HG02884 (cell line): ENCODE measurements at regions not wholly inside any gene's neighbourhood (a gene's known extent, or its start where the extent isn't known, plus 50 kb on each side); places are given as distances from the start of the nearest gene placed in this dataset.
"Not testable (repeated sequence)": the region's sequence is repeated elsewhere in the genome, so short reads cannot be mapped to it uniquely, and the experiment has no call there.

Experiments
- ATAC-seq: cut with Tn5 transposase; IDR thresholded peaks from one replicate; pipeline ENCODE4 v1.9.1; 2021; ENCODE audit warnings: mild to moderate bottlenecking, moderate library complexity; ENCODE audit not compliant: unreplicated experiment

DNA sequence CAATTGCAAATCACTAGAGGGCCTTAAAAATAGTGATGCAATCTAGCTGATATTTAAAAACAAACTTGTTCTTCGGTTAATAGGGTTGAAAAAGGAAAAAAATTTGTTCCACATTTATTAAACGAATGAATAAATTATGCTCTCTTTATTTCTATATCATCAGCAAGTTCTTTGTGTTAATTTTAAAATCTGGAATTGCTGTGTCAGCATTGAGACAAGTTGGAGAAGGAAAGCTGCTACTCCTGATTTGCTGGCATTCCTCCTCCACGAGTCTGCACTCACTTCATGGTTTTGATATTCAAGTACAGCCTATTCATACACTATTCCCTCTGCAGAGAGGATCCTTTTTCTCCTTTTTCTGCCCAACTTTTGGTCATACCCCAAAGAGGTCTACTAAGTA is 117.6 kb downstream of the MRPL39 start:
- ATAC-seq = no peak

DNA sequence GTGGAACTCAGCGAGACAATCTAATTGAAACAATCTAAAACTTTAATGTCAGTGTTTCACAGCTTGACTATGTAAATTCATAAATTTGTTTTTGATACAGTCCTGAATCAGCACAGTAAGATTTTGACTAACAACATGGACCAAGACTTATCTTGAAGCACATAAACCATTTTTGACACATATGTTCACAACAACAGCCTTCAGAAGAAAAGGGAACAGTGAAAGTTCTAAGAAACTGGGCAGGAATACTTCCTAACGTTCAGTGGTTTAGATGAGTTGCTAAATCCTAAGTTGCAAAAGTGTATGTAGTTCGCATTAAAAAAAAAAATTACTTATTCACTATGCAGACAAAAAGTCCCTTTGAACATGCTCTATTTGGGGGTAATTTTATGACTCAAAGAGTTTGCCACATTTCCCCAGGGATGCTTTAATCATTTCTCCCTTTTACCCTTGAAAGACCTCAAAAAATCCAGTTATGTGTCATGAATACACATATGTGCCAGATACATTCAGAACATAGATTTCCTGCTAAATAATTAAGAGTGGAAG is 120.2 kb downstream of the MRPL39 start:
- ATAC-seq = peak; percentile 72

DNA sequence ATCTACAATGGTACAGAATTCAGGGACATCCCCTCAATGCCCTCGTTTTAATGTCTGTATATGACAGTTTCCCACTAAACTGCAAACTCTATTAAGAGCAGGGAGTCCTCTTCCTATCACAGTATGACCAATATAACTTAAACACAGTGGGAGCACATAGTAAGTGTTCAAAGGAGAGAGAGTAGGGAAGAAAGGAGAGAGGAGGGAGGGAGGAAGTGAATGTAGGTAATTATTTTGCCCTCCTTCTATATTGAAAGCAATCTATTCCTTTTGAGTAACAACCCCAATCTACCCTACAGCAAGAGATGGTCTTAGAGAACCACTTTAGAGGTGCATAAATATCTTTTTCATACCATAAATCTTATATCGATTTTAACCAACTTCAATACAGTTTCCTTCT is 121.4 kb downstream of the MRPL39 start:
- ATAC-seq = no peak

DNA sequence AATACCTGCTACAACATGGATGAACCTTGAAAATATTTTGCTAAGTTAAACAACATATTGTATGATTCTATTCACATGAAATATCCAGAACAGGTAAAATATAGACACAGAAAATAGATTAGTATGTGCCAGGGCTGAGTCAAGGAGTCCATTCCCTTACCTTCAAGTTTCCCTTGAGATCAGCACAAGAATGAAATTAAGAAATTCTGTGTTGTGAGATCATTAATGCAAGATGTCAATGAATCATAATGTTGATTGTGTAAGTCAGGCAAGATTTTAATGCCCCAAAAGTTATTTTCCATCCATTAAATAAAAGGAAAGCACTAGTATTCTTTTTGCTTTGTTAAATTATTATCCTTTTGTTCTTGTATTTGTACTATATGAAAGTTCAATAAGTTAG is 139.4 kb downstream of the MRPL39 start:
- no peak for ATAC-seq

DNA sequence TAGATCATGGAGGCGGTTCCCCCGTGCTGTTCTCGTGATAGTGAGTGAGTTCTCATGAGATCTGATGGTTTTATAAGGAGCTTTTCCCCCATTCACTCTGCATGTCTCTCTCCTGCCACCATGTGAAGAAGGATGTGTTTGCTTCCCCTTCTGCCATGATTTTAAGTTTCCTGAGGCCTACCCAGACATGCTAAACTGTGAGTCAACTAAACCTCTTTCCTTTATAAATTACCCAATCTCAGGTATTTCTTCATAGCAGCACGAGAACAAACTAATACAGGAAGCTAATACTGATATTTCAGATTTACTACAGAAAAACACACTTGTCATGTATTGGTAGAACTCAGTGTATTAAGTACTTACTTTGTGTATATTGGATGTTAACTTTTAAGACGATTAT is 140.2 kb downstream of the MRPL39 start:
- not testable (repeated sequence) for ATAC-seq

DNA sequence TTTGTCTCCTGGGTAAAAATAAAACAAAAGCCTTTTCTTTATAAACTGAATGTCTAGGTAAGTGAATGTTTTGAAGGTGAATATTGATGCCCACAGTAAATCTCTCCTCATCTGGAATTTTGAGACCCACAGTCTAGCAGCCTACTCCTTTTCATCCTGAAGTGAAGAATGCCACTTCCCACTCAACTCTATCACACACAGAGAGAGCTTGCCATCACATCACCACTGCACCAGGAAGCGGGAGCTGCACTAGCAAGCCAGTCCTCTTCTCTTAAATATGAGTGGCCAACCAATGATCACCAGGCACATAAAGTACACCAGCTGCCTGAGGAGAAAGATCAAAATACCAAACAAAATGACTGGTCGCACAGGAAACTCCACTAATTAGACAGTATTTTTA is 140.8 kb downstream of the MRPL39 start:
- ATAC-seq = no peak

DNA sequence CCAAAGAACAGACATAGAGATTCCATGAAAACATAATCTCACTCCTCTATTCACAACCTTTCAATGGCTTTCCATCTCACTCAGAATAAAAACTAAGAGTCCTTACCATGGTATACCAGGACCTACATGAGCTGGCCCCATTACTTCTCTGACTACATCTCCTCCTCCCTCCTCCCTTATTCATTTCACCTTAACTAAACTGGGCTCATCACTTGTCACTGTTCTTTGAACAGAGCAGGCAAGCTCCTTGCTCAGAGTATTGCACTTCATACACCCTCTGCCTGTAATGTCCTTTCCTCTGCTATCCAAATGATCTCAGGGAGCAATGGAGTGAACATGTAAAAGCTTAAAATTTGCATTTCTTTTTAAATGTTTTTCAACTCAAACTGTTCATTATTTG is 142.0 kb downstream of the MRPL39 start:
- ATAC-seq = no peak

DNA sequence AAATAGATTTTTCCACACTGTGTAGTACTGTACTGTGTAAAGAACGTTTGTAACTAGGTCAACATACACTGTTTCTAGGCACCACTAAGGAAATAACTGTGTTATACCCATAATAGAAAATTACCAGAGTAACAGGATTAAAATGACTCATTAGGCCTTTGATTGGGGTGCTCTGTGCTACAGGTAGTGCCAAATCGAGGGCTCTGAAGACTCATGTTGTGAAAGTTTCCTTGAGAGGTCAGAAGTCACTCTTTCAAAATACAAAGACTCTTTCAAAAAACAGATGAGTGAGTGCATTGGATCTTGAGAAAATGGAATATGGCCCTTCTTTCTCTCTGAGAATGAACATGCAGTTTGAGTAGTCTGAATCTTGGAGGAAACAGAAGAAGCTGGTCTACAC is 143.0 kb downstream of the MRPL39 start:
- ATAC-seq = peak; percentile 53

DNA sequence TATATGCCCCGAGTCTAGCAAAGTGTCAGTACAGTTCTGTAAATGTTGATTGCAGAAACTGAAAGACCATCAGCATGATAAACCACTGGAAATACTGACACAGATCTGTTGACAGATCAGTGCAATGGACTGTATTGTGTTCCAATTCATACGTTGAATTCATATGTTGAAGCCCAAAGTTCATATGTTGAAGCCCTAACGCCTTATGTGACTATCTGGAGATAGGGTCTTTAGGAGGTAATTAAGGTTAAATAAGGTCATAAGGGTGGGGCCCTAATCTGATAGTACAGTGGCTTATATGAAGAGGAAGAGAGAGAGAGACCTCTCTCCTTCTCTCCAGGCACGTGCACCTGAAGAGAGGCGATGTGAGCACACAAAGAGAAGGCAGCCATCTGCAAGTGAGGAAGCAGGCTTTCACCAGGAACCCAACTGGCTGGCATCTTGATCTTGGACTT is 144.7 kb downstream of the MRPL39 start:
- peak; percentile 54 for ATAC-seq

DNA sequence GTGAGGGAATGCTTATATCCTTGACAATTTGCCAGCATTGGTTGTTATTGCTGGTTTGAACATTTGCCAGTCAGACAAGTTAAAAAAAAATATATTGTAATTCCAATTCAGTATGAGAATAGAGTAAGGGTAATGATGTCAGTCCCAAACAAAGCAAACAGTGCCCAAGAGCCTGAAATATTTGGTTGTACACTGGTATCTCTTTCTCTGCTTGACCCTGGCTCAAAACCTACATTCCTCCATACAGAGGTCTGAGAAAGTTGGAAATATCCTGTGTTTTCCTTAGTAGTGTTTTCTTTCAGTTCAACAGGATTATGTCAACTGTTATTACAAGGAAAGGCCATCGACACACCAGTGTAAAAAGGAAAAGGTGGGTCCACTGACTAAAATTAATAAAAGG is 145.6 kb downstream of the MRPL39 start:
- no peak for ATAC-seq

DNA sequence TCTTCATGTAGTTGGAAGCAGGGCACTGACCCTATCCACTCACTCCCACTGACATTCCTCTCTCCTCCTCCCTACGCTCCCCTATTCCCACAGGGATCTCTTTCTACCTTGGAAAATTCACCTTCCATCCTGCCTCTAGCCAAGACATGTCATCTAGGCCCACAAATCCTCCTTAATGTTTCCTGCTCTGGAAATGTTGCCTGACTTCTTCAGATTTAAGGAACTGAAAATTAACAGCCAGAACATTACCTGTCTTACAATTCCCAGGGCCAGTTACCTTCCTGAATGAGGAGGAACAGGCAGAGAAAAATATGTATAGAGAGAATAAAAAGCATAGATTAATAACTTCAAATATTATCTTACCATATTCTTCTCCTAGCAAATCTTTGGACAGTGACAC is 147.3 kb downstream of the MRPL39 start:
- ATAC-seq = no peak

DNA sequence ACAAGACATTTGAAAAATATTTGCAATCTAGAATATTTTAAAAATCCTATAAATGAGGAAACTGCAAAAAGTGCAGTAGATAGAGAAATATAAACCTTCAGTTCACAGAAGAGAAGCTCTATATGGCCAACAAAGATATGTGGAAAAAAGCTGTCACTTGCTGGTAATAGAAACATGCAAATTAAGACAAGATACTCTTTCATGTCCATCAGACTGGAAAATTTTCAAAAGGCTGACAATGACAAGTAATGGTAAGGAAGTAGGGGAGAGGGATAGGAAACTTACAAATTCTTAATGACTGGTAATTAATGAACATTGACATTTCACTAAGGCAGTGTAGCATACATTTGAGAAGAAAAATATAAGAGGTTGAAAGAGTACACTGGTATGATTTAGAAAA is 147.9 kb downstream of the MRPL39 start:
- no peak for ATAC-seq

DNA sequence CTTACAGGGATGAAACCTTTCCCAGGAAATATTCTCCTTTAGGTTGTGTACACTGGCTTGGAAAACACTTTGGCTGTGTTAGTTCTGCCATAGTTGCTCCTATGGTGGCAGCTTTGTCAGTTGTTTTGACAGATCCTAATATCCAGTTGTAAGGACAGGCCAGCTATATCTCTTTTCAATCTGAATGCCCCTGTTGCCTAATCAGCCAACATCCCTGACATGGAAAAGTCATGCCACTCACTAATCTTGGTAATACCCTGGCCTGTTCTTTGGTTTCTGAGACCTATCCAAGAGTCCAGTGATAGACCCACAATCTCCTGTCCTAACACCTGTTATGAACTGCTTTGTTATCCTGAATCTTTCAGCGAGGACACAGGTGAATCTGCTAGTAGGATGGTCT is 148.8 kb downstream of the MRPL39 start:
- no peak for ATAC-seq

DNA sequence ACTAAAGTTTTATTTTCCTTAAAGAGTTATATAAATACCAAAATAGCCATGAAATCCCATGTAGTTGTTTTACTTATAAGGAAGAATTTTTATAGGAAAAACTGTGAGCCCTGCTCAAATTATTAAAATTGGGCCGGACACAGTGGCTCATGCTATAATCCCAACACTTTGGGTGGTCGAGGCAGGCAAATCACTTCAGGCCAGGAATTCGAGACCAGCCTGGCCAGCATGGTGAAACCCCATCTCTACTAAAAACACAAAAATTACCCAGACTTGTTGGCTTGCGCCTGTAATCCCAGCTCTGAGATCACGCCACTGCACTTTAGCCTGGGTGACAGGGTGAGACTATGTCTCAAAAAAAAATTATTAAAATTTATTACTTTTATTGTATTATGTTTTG is 149.3 kb downstream of the MRPL39 start:
- ATAC-seq = no peak

DNA sequence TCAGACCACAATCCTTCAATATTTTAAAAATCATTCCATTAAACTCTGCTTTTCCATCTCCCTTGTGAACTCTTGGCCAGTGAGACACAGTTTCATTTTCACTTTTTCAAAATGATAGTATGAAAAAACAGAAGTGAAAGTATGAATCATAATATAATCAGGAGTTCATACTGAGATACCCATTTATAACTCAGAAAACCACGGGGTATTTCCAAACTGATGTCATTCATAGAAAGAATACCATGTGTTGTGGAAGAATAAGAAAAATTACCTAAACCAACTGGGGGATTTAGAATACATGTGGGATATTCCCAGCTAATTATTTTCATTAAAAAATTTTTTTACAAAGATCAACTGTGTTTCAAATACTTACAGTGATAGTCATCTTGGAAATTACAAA is 149.9 kb downstream of the MRPL39 start:
- ATAC-seq = peak; percentile 64

DNA sequence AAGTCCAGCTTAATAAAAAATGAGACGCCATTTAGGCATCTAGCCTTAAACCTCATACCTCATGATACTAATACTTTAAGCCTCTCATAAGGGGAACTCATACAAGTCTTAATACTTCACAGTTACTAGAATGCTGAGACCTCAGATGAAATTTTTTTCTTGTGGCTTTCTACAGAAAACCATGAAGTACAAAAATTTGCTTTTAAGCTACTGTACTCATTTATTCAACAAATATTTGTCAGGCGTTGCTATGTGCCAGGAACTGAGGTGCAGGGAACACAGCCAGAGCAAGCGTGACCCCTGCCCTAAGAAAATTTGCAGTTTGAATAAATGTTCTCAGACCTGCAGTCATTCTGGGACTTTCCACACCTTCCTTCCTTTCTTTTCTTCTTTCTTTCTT is 150.6 kb downstream of the MRPL39 start:
- ATAC-seq = peak; percentile 45

DNA sequence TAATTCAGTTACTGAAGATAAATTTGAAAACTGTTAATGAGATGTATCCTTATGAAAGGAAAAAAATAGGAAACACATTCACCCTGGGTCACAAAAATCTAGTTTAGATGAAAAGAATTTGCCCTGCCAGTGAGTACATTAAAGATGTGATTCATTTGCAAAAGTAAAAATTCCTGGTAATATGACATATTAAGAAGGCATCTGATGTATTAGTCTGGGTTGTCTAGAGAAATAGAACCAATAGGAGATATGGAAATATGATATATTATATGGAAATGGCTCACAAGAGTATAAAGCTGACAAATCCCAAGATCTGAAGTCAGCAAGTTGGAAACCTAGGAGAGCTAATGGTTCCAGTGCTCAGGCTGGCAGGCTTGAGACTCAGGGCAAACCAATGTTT is 153.8 kb downstream of the MRPL39 start:
- ATAC-seq = no peak

DNA sequence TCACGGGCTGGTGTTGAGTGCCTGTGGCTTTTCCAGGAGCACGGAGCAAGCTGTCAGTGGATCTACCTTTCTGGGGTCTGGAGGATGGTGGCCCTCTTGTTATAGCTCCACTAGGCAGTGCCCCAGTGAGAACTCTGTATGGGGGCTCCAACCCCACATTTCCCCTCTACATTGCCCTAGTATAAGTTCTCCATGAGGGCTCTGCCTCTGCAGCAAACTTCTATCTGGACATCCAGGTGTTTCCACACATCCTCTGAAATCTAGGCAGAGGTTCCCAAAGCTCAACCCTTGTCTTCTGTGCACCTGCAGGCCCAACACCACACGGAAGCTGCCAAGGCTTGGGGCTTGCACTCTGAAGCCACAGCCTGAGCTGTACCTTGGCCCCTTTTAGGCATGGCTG is 157.3 kb downstream of the MRPL39 start:
- no peak for ATAC-seq

DNA sequence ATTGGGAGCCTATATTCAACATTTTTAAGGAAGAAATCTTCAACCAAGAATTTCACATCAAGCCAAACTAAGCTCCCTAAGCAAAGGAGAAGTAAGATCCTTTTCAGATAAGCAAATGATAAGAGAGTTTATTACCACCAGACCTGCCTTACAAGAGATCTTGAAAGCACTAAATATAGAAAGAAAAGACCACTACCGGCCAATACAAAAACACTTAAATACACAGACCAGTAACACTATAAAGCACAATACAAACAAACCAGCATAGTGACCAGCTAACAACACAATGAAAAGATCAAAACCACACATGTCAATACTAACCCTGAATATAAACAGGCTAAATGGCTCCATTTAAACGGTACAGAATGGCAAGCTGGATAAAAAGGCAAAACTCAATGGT is 165.4 kb downstream of the MRPL39 start:
- no peak for ATAC-seq

DNA sequence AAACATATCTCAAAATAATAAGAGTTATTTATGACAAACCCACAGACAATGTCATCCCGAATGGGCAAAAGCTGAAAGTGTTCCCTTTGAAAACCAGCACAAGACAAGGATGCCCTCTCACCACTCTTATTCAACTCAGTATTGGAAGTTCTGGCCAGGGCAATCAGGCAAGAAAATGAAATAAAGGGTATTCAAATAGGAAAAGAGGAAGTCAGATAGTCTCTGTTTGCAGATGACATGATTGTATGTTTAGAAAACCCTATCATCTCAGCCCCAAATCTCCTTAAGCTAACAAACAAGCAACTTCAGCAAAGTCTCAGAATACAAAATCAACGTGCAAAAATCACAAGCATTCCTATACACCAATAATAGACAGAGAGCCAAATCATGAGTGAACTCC is 169.8 kb downstream of the MRPL39 start:
- ATAC-seq = not testable (repeated sequence)

DNA sequence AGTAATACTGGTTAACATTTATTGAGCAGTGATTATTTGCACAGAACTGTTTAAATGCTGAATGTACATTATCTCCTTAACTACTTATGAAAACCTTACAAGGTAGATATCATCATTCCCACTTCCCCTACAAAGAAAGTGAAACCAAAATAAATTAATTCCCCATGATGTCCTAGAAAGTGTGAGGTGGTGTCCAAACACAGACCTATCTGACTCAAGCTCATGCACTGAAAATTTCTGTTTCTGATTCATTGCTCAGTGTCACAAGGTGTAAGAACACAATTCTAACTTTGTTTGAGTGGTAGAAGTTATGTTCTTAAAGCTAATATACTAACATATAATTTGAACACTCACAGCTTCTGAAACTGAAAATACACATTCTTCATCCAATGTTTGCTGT is 178.7 kb downstream of the MRPL39 start:
- peak; percentile 63 for ATAC-seq

DNA sequence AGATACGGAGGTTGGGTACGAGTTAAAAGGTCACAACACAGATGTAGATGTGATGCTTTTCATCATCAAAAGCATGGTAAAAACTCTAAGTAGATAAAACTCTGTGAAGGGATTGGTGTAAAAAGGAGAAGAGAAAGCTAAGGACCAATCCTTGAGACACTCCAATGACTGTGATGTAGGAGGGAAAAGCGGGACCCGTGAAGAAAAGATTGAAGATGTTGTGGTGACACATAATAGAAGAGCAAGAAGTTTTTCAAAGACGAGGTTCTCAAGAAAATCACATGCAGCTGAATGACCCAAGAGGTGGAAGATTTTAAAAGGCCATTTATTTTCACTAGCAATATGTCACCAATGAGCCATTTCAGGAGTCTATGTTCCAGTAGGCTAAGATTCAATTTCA is 179.5 kb downstream of the MRPL39 start:
- ATAC-seq = no peak

DNA sequence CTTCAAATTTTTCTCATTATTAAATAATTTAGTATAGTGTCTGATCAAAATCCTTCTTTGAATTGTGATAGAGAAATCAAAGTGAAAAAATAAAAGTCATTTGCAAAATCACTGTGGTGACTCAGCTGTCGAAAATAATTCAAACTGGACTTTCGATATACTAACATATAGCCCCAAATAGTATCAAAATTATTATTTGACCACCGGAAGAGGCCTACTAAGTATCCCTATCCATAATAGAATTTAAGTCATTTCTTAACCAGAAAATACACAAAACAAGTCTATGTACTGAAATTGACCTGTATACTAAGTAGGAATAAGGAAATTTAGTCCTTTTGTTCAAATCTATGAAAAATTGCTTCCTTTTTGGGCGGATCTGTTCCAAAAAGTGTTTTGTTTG is 180.7 kb downstream of the MRPL39 start:
- ATAC-seq = no peak

DNA sequence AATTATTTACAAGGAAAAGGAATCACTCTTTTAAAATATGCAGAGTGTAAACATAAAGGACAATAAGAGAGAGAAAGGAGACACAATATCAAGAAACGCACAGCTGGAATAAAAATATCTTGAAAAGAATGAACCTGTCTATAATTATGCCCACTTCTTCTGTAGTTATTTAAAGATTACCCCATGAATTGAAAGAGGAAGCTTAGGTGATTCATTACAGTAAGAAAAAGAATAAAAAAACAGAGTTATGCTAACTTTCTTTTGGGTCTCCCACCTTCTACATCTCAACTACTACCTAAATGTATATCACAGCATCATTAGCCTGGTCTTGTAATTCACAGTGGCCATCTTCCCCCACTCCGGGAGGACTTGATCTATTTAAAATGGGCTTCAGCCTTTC is 182.1 kb downstream of the MRPL39 start:
- no peak for ATAC-seq
